ENCODE measurements at regions not wholly inside any gene's neighbourhood (a gene's known extent, or its start where the extent isn't known, plus 50 kb on each side); places are given as distances from the start of the nearest gene placed in this dataset.

GRCh38 chr1:208511242-208511860 lies 267.2 kb upstream of the PLXNA2 start (continued):
- TF ChIP-seq EZH2phosphoT487 (IDR thresholded peaks at IDR 0.05; ENCODE audit: unreplicated experiment) (no peak), ZNF331 (CRISPR knock-in tag; IDR thresholded peaks at IDR 0.05; ENCODE audit: low read depth) (no peak), CREB1 (CRISPR knock-in tag; IDR thresholded peaks at IDR 0.05; ENCODE audit: low read depth) (no peak), STAT1 (IDR thresholded peaks at IDR 0.05; ENCODE audit: unreplicated experiment) (no peak)
- TF ChIP-seq, protein P1, sequence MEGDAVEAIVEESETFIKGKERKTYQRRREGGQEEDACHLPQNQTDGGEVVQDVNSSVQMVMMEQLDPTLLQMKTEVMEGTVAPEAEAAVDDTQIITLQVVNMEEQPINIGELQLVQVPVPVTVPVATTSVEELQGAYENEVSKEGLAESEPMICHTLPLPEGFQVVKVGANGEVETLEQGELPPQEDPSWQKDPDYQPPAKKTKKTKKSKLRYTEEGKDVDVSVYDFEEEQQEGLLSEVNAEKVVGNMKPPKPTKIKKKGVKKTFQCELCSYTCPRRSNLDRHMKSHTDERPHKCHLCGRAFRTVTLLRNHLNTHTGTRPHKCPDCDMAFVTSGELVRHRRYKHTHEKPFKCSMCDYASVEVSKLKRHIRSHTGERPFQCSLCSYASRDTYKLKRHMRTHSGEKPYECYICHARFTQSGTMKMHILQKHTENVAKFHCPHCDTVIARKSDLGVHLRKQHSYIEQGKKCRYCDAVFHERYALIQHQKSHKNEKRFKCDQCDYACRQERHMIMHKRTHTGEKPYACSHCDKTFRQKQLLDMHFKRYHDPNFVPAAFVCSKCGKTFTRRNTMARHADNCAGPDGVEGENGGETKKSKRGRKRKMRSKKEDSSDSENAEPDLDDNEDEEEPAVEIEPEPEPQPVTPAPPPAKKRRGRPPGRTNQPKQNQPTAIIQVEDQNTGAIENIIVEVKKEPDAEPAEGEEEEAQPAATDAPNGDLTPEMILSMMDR (conservative IDR thresholded peaks at IDR 0.05; ENCODE audit: low read depth in 2 of 2), result no peak

- Histone ChIP-seq H4K20me1 (replicated peaks; ENCODE audit: insufficient read depth) (no peaks in the 10 kb centered on the region), H3K4me1 (ENCODE audit: insufficient read depth) (no peaks in the 10 kb centered on the region), H3K9me2 (ENCODE audit: insufficient read depth) (peaks cover 8% of the 10 kb centered on the region; the same call in 1 of the 2 replicates), H3K27me3 (ENCODE audit: insufficient read depth) (no peaks in the 10 kb centered on the region), H2AFZ (no peak overlapping the region), H3K27ac (ENCODE audit: low read depth) (no peak overlapping the region), H3K36me3 (ENCODE audit: insufficient read depth) (no peaks in the 10 kb centered on the region), H3K4me2 (no peak overlapping the region), H3F3A (replicated peaks; ENCODE audit: low read depth) (no peaks in the 10 kb centered on the region), H3K4me3 (no peak overlapping the region), H3K79me2 (replicated peaks; ENCODE audit: insufficient read depth) (no peaks in the 10 kb centered on the region)
- Mint-ChIP-seq H3K27ac (no peak overlapping the region), H3K4me3 (no peak overlapping the region), H3K9me3 (peaks cover 13% of the 10 kb centered on the region; the same call in 1 of the 3 replicates), H3K4me1 (no peaks in the 10 kb centered on the region; the same call in 2 of the 3 replicates), H3K36me3 (ENCODE audit: low read depth) (0 out of 3 replicates have a peak, but pooled peaks cover 2% of the 10 kb centered on the region), H3K27me3 (ENCODE audit: insufficient read depth, low read depth, poor library complexity) (no peaks in the 10 kb centered on the region)
- ATAC-seq (no peak), DNase-seq (ENCODE audit: low spot score) (no peak)
- TF ChIP-seq, protein P2, sequence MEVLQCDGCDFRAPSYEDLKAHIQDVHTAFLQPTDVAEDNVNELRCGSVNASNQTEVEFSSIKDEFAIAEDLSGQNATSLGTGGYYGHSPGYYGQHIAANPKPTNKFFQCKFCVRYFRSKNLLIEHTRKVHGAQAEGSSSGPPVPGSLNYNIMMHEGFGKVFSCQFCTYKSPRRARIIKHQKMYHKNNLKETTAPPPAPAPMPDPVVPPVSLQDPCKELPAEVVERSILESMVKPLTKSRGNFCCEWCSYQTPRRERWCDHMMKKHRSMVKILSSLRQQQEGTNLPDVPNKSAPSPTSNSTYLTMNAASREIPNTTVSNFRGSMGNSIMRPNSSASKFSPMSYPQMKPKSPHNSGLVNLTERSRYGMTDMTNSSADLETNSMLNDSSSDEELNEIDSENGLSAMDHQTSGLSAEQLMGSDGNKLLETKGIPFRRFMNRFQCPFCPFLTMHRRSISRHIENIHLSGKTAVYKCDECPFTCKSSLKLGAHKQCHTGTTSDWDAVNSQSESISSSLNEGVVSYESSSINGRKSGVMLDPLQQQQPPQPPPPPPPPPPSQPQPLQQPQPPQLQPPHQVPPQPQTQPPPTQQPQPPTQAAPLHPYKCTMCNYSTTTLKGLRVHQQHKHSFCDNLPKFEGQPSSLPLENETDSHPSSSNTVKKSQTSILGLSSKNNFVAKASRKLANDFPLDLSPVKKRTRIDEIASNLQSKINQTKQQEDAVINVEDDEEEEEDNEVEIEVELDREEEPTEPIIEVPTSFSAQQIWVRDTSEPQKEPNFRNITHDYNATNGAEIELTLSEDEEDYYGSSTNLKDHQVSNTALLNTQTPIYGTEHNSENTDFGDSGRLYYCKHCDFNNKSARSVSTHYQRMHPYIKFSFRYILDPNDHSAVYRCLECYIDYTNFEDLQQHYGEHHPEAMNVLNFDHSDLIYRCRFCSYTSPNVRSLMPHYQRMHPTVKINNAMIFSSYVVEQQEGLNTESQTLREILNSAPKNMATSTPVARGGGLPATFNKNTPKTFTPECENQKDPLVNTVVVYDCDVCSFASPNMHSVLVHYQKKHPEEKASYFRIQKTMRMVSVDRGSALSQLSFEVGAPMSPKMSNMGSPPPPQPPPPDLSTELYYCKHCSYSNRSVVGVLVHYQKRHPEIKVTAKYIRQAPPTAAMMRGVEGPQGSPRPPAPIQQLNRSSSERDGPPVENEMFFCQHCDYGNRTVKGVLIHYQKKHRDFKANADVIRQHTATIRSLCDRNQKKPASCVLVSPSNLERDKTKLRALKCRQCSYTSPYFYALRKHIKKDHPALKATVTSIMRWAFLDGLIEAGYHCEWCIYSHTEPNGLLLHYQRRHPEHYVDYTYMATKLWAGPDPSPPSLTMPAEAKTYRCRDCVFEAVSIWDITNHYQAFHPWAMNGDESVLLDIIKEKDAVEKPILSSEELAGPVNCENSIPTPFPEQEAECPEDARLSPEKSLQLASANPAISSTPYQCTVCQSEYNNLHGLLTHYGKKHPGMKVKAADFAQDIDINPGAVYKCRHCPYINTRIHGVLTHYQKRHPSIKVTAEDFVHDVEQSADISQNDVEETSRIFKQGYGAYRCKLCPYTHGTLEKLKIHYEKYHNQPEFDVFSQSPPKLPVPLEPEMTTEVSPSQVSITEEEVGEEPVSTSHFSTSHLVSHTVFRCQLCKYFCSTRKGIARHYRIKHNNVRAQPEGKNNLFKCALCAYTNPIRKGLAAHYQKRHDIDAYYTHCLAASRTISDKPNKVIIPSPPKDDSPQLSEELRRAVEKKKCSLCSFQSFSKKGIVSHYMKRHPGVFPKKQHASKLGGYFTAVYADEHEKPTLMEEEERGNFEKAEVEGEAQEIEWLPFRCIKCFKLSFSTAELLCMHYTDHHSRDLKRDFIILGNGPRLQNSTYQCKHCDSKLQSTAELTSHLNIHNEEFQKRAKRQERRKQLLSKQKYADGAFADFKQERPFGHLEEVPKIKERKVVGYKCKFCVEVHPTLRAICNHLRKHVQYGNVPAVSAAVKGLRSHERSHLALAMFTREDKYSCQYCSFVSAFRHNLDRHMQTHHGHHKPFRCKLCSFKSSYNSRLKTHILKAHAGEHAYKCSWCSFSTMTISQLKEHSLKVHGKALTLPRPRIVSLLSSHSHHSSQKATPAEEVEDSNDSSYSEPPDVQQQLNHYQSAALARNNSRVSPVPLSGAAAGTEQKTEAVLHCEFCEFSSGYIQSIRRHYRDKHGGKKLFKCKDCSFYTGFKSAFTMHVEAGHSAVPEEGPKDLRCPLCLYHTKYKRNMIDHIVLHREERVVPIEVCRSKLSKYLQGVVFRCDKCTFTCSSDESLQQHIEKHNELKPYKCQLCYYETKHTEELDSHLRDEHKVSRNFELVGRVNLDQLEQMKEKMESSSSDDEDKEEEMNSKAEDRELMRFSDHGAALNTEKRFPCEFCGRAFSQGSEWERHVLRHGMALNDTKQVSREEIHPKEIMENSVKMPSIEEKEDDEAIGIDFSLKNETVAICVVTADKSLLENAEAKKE (CRISPR knock-in tag; IDR thresholded peaks at IDR 0.05), result no peak
- TF ChIP-seq EZH2 (IDR thresholded peaks at IDR 0.05; ENCODE audit: low read depth, unreplicated experiment), result no peak
- TF ChIP-seq, protein P1 (conservative IDR thresholded peaks at IDR 0.05; ENCODE audit: low read depth in 2 of 2), result no peak
- no peak for TF ChIP-seq CREB1 (CRISPR knock-in tag; IDR thresholded peaks at IDR 0.05; ENCODE audit: low read depth)
- no peak for TF ChIP-seq NANOG (IDR thresholded peaks at IDR 0.05; ENCODE audit: borderline replicate concordance)
- no peak for TF ChIP-seq POLR2AphosphoS5 (IDR thresholded peaks at IDR 0.05; ENCODE audit: low read depth)
- TF ChIP-seq REST (IDR thresholded peaks at IDR 0.05; ENCODE audit: unreplicated experiment), result no peak
- TF ChIP-seq ZNF114 (CRISPR knock-in tag; IDR thresholded peaks at IDR 0.05), result no peak
- TF ChIP-seq EZH2phosphoT487 (IDR thresholded peaks at IDR 0.05; ENCODE audit: unreplicated experiment), result no peak
These were observed 269.6 kb upstream of the PLXNA2 start for GRCh38 chr1:208513799-208514198.

Measured in GM23338 (cell line).